Trophoblast cell (in vitro differentiated cells and primary cell): ENCODE measurements at regions not wholly inside any gene's neighbourhood (a gene's known extent, or its start where the extent isn't known, plus 50 kb on each side); places are given as distances from the start of the nearest gene placed in this dataset.

Source experiments
- DNase-seq, 2 donors: peaks; one replicate each; pipeline ENCODE4 v3.0.0-alpha.2; 2016
- H2AFZ ChIP-seq: 2 replicates; pipeline ENCODE4 v1.6.1; 2013; ENCODE audit warnings: low read length, moderate library complexity, mild to moderate bottlenecking; ENCODE audit not compliant: insufficient read depth, poor library complexity
- H2AK5ac ChIP-seq: 2 replicates; pipeline ENCODE4 v1.6.1; 2013; ENCODE audit warnings: mild to moderate bottlenecking, low read length
- H2BK120ac ChIP-seq: 2 replicates; pipeline ENCODE4 v1.6.1; 2013; ENCODE audit warnings: low read length, mild to moderate bottlenecking, moderate library complexity; ENCODE audit not compliant: insufficient read depth, poor library complexity
- H2BK12ac ChIP-seq: 2 replicates; pipeline ENCODE4 v1.6.1; 2013; ENCODE audit warnings: mild to moderate bottlenecking, low read length, moderate library complexity
- H2BK5ac ChIP-seq: 2 replicates; pipeline ENCODE4 v1.6.1; 2013; ENCODE audit warnings: low read length, low read depth, moderate library complexity, mild to moderate bottlenecking; ENCODE audit not compliant: poor library complexity
- H3K14ac ChIP-seq: 2 replicates; pipeline ENCODE4 v1.6.1; 2013; ENCODE audit warnings: mild to moderate bottlenecking, low read length
- H3K18ac ChIP-seq: 2 replicates; pipeline ENCODE4 v1.6.1; 2013; ENCODE audit warnings: mild to moderate bottlenecking, low read length
- H3K23ac ChIP-seq: 2 replicates; pipeline ENCODE4 v1.6.1; 2013; ENCODE audit warnings: low read length
- H3K27ac ChIP-seq: 2 replicates; pipeline ENCODE4 v1.5.1; 2013; ENCODE audit warnings: low read depth, mild to moderate bottlenecking, inconsistent platforms, low read length, moderate library complexity
- H3K27me3 ChIP-seq: 2 replicates; pipeline ENCODE4 v1.6.1; 2013; ENCODE audit warnings: inconsistent platforms, mild to moderate bottlenecking, low read length, moderate library complexity; ENCODE audit not compliant: insufficient read depth
- H3K36me3 ChIP-seq, 2 experiments: 1 replicate in 1 of 2; 2 replicates in 1 of 2; pipeline ENCODE4 v1.6.1; 2013; ENCODE audit warnings: low read length in 2 of 2, mild to moderate bottlenecking in 2 of 2, moderate library complexity in 1 of 2; ENCODE audit not compliant: insufficient read depth in 2 of 2, control insufficient read depth in 1 of 2
- H3K4ac ChIP-seq: 2 replicates; pipeline ENCODE4 v1.6.1; 2013; ENCODE audit warnings: low read depth, mild to moderate bottlenecking, low read length, moderate library complexity
- H3K4me1 ChIP-seq, 2 experiments: 1 replicate in 1 of 2; 2 replicates in 1 of 2; pipeline ENCODE4 v1.6.1; 2013; ENCODE audit warnings: low read length in 2 of 2, mild to moderate bottlenecking in 2 of 2, moderate library complexity in 1 of 2; ENCODE audit not compliant: insufficient read depth in 2 of 2, control insufficient read depth in 1 of 2
- H3K4me2 ChIP-seq: 2 replicates; pipeline ENCODE4 v1.6.1; 2013; ENCODE audit warnings: inconsistent platforms, mild to moderate bottlenecking, low read length, moderate library complexity
- H3K4me3 ChIP-seq: 2 replicates; pipeline ENCODE4 v1.5.1; 2013; ENCODE audit warnings: mild to moderate bottlenecking, low read depth, low read length, inconsistent platforms
- H3K79me1 ChIP-seq: one replicate; pipeline ENCODE4 v1.6.1; 2013; ENCODE audit warnings: low read length
- H3K79me2 ChIP-seq: 2 replicates; pipeline ENCODE4 v1.6.1; 2013; ENCODE audit warnings: low read length, mild to moderate bottlenecking; ENCODE audit not compliant: control insufficient read depth, insufficient read depth, poor library complexity
- H3K9ac ChIP-seq: 2 replicates; pipeline ENCODE4 v1.6.1; 2013; ENCODE audit warnings: mild to moderate bottlenecking, low read length
- H3K9me3 ChIP-seq: 2 replicates; pipeline ENCODE4 v1.6.1; 2013; ENCODE audit warnings: low read depth, mild to moderate bottlenecking, control low read depth, inconsistent platforms, low read length; ENCODE audit not compliant: insufficient read depth
- H4K12ac ChIP-seq: 2 replicates; pipeline ENCODE4 v1.6.1; 2013; ENCODE audit warnings: low read depth, mild to moderate bottlenecking, low read length, moderate library complexity
- H4K8ac ChIP-seq: 2 replicates; pipeline ENCODE4 v1.6.1; 2013; ENCODE audit warnings: low read depth, mild to moderate bottlenecking, low read length, moderate library complexity
- H4K91ac ChIP-seq: one replicate; pipeline ENCODE4 v1.6.1; 2013; ENCODE audit warnings: low read depth, mild to moderate bottlenecking, low read length, moderate library complexity
- WGBS: extraction: QIAGEN DNeasy Blood & Tissue Kit; methylation state at CpG from one replicate; pipeline ENCODE4 v1.1.7; 2013; ENCODE audit warnings: missing lambda C conversion rate; ENCODE audit not compliant: insufficient read length, insufficient coverage; ENCODE audit errors: extremely low coverage; 5-methylcytosine and 5-hydroxymethylcytosine counted together

GRCh38 chr17:33664116-33664840, 371.2 kb upstream of the ASIC2 start:
- Histone ChIP-seq H2AK5ac (no peak overlapping the region), H2BK12ac (no peak overlapping the region), H2BK120ac (no peak overlapping the region), H3K4me3 (no peak overlapping the region), H3K27me3 (no peaks in the 10 kb centered on the region), H2BK5ac (no peak overlapping the region), H3K4ac (no peak overlapping the region), H3K9ac (no peak overlapping the region), H4K12ac (no peak overlapping the region), H4K8ac (no peak overlapping the region), H3K9me3 (no peaks in the 10 kb centered on the region), H3K27ac (no peak overlapping the region), H3K4me2 (no peak overlapping the region), H3K36me3 (no peaks in the 10 kb centered on the region), H3K18ac (no peak overlapping the region), H3K4me1 (no peaks in the 10 kb centered on the region), H3K14ac (no peak overlapping the region), H4K91ac (no peak overlapping the region), H3K79me2 (no peaks in the 10 kb centered on the region), H2AFZ (no peak overlapping the region), H3K79me1 (no peaks in the 10 kb centered on the region), H3K23ac (no peak overlapping the region)
- no CpG with 5 or more reads among the region's 8 CpGs for WGBS
- DNase-seq: peak in 1 of 2 donors; percentile 20

- H3K4me2 ChIP-seq: no peak overlapping the region
- no peak overlapping the region for H4K12ac ChIP-seq
- H2AK5ac ChIP-seq: no peak overlapping the region
- no peak overlapping the region for H2AFZ ChIP-seq
- no peak overlapping the region for H3K18ac ChIP-seq
- H4K91ac ChIP-seq: no peak overlapping the region
- no peak overlapping the region for H2BK12ac ChIP-seq
- no peaks in the 10 kb centered on the region for H3K27me3 ChIP-seq
- no peaks in the 10 kb centered on the region for H3K79me1 ChIP-seq
- H3K27ac ChIP-seq: no peak overlapping the region
- H2BK5ac ChIP-seq: no peak overlapping the region
- no peak overlapping the region for H4K8ac ChIP-seq
- WGBS: no CpG with 5 or more reads among the region's 12 CpGs
- H3K23ac ChIP-seq: no peak overlapping the region
- no peaks in the 10 kb centered on the region for H3K36me3 ChIP-seq
- H3K4ac ChIP-seq: no peak overlapping the region
- no peaks in the 10 kb centered on the region for H3K4me1 ChIP-seq
- peak; percentile 8 to 41 for DNase-seq
- H3K79me2 ChIP-seq: no peaks in the 10 kb centered on the region
- no peak overlapping the region for H2BK120ac ChIP-seq
- H3K14ac ChIP-seq: no peak overlapping the region
- H3K4me3 ChIP-seq: no peak overlapping the region
- no peak overlapping the region for H3K9ac ChIP-seq
- H3K9me3 ChIP-seq: no peaks in the 10 kb centered on the region
Measured at GRCh38 chr17:33667052-33667509, 374.0 kb upstream of the ASIC2 start.

GRCh38 chr17:33667671-33668070, 374.6 kb upstream of the ASIC2 start:
- Histone ChIP-seq H2BK12ac (no peak overlapping the region), H3K23ac (no peak overlapping the region), H3K4me2 (no peak overlapping the region)

GRCh38 chr17:33668516-33668915, 375.4 kb upstream of the ASIC2 start:
- Histone ChIP-seq H3K9ac (no peak overlapping the region), H2AK5ac (no peak overlapping the region), H2BK120ac (no peak overlapping the region), H2BK12ac (no peak overlapping the region), H3K4ac (no peak overlapping the region), H3K4me1 (no peaks in the 10 kb centered on the region), H3K79me1 (no peaks in the 10 kb centered on the region), H2AFZ (no peak overlapping the region), H4K91ac (no peak overlapping the region), H3K14ac (no peak overlapping the region), H3K36me3 (no peaks in the 10 kb centered on the region), H3K4me2 (no peak overlapping the region), H3K23ac (no peak overlapping the region), H3K4me3 (no peak overlapping the region), H3K79me2 (no peaks in the 10 kb centered on the region), H3K27ac (no peak overlapping the region), H2BK5ac (no peak overlapping the region), H3K18ac (no peak overlapping the region), H4K12ac (no peak overlapping the region), H3K27me3 (no peaks in the 10 kb centered on the region), H4K8ac (no peak overlapping the region), H3K9me3 (no peaks in the 10 kb centered on the region)
- no CpG with 5 or more reads among the region's 3 CpGs for WGBS
- no peak for DNase-seq

More at GRCh38 chr17:33667671-33668070, 374.6 kb upstream of the ASIC2 start:
- Histone ChIP-seq H3K4me1 (no peaks in the 10 kb centered on the region), H3K9me3 (no peaks in the 10 kb centered on the region), H3K14ac (no peak overlapping the region), H4K12ac (no peak overlapping the region), H3K18ac (no peak overlapping the region), H3K36me3 (no peaks in the 10 kb centered on the region), H3K27me3 (no peaks in the 10 kb centered on the region), H3K79me2 (no peaks in the 10 kb centered on the region), H4K8ac (no peak overlapping the region), H3K79me1 (no peaks in the 10 kb centered on the region), H3K27ac (no peak overlapping the region), H3K9ac (no peak overlapping the region), H3K4me3 (no peak overlapping the region), H2AFZ (no peak overlapping the region), H3K4ac (no peak overlapping the region), H4K91ac (no peak overlapping the region), H2AK5ac (no peak overlapping the region), H2BK5ac (no peak overlapping the region), H2BK120ac (no peak overlapping the region)
- DNase-seq: no peak
- WGBS: no CpG with 5 or more reads among the region's 4 CpGs
